ENCODE measurements at regions not wholly inside any gene's neighbourhood (a gene's known extent, or its start where the extent isn't known, plus 50 kb on each side); places are given as distances from the start of the nearest gene placed in this dataset.

GRCh38 chr9:30775236-30775635 lies 1609.2 kb upstream of the ACO1 start:
- CTCF ChIA-PET = no interaction called here
- WGBS (ENCODE audit: insufficient coverage, insufficient replicate concordance, low lambda C conversion rate, missing lambda C conversion rate) = 0% methylated on average over 1 of the region's 1 CpG
- no peak for TF ChIP-seq SPI1 (IDR thresholded peaks at IDR 0.05; ENCODE audit: borderline replicate concordance, insufficient read depth, low read depth, low read length)
- TF ChIP-seq SUPT20H (IDR thresholded peaks at IDR 0.05; ENCODE audit: borderline replicate concordance, control insufficient read depth, low read depth, low read length) = no peak
- no peak for TF ChIP-seq CREB1 (IDR thresholded peaks at IDR 0.05; ENCODE audit: low read depth)
- TF ChIP-seq TAF1 (IDR thresholded peaks at IDR 0.05; ENCODE audit: borderline replicate concordance, low read depth, low read length) = no peak
- TF ChIP-seq MEF2A (IDR thresholded peaks at IDR 0.05; ENCODE audit: insufficient read depth, low read depth, low read length) = no peak
- TF ChIP-seq NR2C2 (IDR thresholded peaks at IDR 0.05; ENCODE audit: borderline replicate concordance, control insufficient read depth, insufficient read length, low read depth) = no peak
- TF ChIP-seq KAT2A (conservative IDR thresholded peaks at IDR 0.05; ENCODE audit: control insufficient read depth, low read depth, low read length) = no peak

GRCh38 chr9:30796764-30797163 lies 1587.7 kb upstream of the ACO1 start:
- in situ Hi-C loops (cut with MboI) = no loop called here
- WGBS (ENCODE audit: insufficient coverage, insufficient replicate concordance, low lambda C conversion rate, missing lambda C conversion rate) = 0% methylated on average over 1 of the region's 1 CpG
- FAIRE-seq (no peak), DNase-seq (ENCODE audit: low read depth, low spot score) (no peak), ATAC-seq (no peak)
- Histone ChIP-seq H3K9ac (ENCODE audit: control insufficient read depth, insufficient read depth, low read length) (no peak overlapping the region), H3K4me2 (ENCODE audit: control insufficient read depth, insufficient read depth) (no peak overlapping the region), H4K20me1 (ENCODE audit: control insufficient read depth, insufficient read depth) (no peaks in the 10 kb centered on the region), H3K79me2 (ENCODE audit: control insufficient read depth, insufficient read depth, low read length) (no peaks in the 10 kb centered on the region), H2AFZ (ENCODE audit: control insufficient read depth, low read depth, low read length) (no peak overlapping the region), H3K36me3 (ENCODE audit: control insufficient read depth in 2 of 2, insufficient read depth in 2 of 2, low read length in 1 of 2) (no peaks in the 10 kb centered on the region), H3K27ac (ENCODE audit: control insufficient read depth, insufficient read depth) (no peak overlapping the region), H3K27me3 (replicated peaks in 1 of 2; ENCODE audit: control insufficient read depth in 2 of 2, insufficient read depth in 2 of 2, low read length in 1 of 2) (no peaks in the 10 kb centered on the region), H3K4me1 (ENCODE audit: control insufficient read depth, insufficient read depth, low read length) (no peaks in the 10 kb centered on the region), H3K4me3 (no peak overlapping the region), H3K9me3 (replicated peaks; ENCODE audit: control insufficient read depth, insufficient read depth, low read length) (no peaks in the 10 kb centered on the region)
- RAD21 ChIA-PET (ENCODE audit: unreplicated experiment) = no interaction called here
- CTCF ChIA-PET = no interaction called here
- intact Hi-C loops (cut with micrococcal nuclease; ENCODE audit: unreplicated experiment) = no loop called here
- BruUV-seq (replicated peaks) = no TSS peak
- SMC1A ChIA-PET (ENCODE audit: uncharacterized antibody, unreplicated experiment) = no interaction called here
- POLR2A ChIA-PET = no interaction called here
- TF ChIP-seq ATF3 (IDR thresholded peaks at IDR 0.05; ENCODE audit: borderline replicate concordance, extremely low read depth, low read depth, low read length) (no peak), MYB (IDR thresholded peaks at IDR 0.05; ENCODE audit: borderline replicate concordance, low read depth, low read length) (no peak), NR2C2 (IDR thresholded peaks at IDR 0.05; ENCODE audit: borderline replicate concordance, control insufficient read depth, insufficient read length, low read depth) (no peak), SIX5 (IDR thresholded peaks at IDR 0.05; ENCODE audit: low read depth, low read length, severe bottlenecking) (no peak), ETV6 (conservative IDR thresholded peaks at IDR 0.05 in 1 of 2, IDR thresholded peaks at IDR 0.05 in 1 of 2; ENCODE audit: borderline replicate concordance in 1 of 2, low read depth in 1 of 2) (no peak), KAT2A (conservative IDR thresholded peaks at IDR 0.05; ENCODE audit: control insufficient read depth, low read depth, low read length) (no peak), WRNIP1 (IDR thresholded peaks at IDR 0.05; ENCODE audit: borderline replicate concordance, low read depth, low read length) (no peak), HSF1 (IDR thresholded peaks at IDR 0.05; ENCODE audit: low read depth, low read length) (no peak), YY1 (IDR thresholded peaks at IDR 0.05; ENCODE audit: low read depth, low read length) (no peak), E2F4 (IDR thresholded peaks at IDR 0.05; ENCODE audit: low read depth, low read length) (no peak)

More at GRCh38 chr9:30775236-30775635, 1609.2 kb upstream of the ACO1 start:
- Histone ChIP-seq H2AFZ (ENCODE audit: control insufficient read depth, low read depth, low read length) (no peak overlapping the region), H3K9me3 (replicated peaks; ENCODE audit: control insufficient read depth, insufficient read depth, low read length) (no peaks in the 10 kb centered on the region), H3K4me2 (ENCODE audit: control insufficient read depth, insufficient read depth) (no peak overlapping the region), H3K4me3 (no peak overlapping the region), H3K9ac (ENCODE audit: control insufficient read depth, insufficient read depth, low read length) (no peak overlapping the region), H3K27me3 (replicated peaks in 1 of 2; ENCODE audit: control insufficient read depth in 2 of 2, insufficient read depth in 2 of 2, low read length in 1 of 2) (no peaks in the 10 kb centered on the region), H3K79me2 (ENCODE audit: control insufficient read depth, insufficient read depth, low read length) (no peaks in the 10 kb centered on the region), H4K20me1 (ENCODE audit: control insufficient read depth, insufficient read depth) (no peaks in the 10 kb centered on the region), H3K27ac (ENCODE audit: control insufficient read depth, insufficient read depth) (no peak overlapping the region), H3K4me1 (ENCODE audit: control insufficient read depth, insufficient read depth, low read length) (no peaks in the 10 kb centered on the region), H3K36me3 (ENCODE audit: control insufficient read depth in 2 of 2, insufficient read depth in 2 of 2, low read length in 1 of 2) (no peaks in the 10 kb centered on the region)
- in situ Hi-C loops (cut with MboI) (no loop called here), intact Hi-C loops (cut with micrococcal nuclease; ENCODE audit: unreplicated experiment) (no loop called here)
- ChIA-PET SMC1A (ENCODE audit: uncharacterized antibody, unreplicated experiment) (no interaction called here), RAD21 (ENCODE audit: unreplicated experiment) (no interaction called here), POLR2A (no interaction called here)
- ATAC-seq (no peak), DNase-seq (ENCODE audit: low read depth, low spot score) (no peak), FAIRE-seq (no peak)
- no TSS peak for BruUV-seq (replicated peaks)
